ENCODE measurements at regions not wholly inside any gene's neighbourhood (a gene's known extent, or its start where the extent isn't known, plus 50 kb on each side); places are given as distances from the start of the nearest gene placed in this dataset.
"Not testable (repeated sequence)": the region's sequence is repeated elsewhere in the genome, so short reads cannot be mapped to it uniquely, and the experiment has no call there.

DNA sequence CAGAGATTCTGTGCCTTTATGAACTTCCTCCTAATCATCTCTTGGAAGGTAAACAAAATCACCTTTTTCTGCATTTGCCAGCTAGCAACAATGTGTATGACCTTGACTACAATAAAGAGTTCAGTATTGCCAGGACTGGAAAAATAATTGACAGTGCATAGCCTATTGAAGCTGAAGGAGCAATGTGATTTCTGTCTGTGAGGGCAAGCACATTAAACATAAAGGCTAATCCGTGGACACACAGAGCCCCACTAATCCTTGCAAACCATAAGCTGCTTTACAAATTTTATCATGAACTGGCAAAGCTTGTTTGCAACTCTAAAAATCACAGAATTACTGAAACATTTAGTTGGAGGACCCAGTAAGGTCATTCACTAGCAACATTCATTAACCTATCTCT lies 563.8 kb downstream of the PYDC2 start:
- DNase-seq (ENCODE audit: low spot score) = no peak
- FAIRE-seq = no peak

DNA sequence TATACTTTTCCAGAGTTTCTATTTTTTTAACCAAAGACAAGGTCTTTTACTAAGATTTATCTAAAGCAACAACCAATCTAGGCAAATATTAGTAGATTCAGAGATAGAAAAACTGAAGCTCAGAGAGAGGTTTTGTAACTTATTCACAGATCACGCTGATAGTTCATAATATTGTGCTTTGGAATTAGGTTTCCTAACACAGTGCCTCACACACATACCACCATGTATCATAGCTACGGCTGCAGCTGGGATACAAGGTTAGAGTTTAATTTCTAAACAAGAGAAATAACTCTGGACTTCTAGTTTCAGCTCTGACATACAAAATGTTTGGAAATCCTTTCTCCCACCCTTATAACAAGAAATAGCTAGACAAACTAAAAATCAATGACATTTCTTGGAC lies 565.7 kb downstream of the PYDC2 start:
- DNase-seq (ENCODE audit: low spot score) = peak; percentile 22
- FAIRE-seq = no peak

- FAIRE-seq = no peak
These were observed 571.0 kb downstream of the PYDC2 start for GRCh38 chr3:192031941-192032340.

GRCh38 chr3:192033246-192033645 lies 572.3 kb downstream of the PYDC2 start:
- DNase-seq (ENCODE audit: low spot score) = no peak
- FAIRE-seq = no peak

More at GRCh38 chr3:192031941-192032340, 571.0 kb downstream of the PYDC2 start:
- no peak for DNase-seq (ENCODE audit: low spot score)

DNA sequence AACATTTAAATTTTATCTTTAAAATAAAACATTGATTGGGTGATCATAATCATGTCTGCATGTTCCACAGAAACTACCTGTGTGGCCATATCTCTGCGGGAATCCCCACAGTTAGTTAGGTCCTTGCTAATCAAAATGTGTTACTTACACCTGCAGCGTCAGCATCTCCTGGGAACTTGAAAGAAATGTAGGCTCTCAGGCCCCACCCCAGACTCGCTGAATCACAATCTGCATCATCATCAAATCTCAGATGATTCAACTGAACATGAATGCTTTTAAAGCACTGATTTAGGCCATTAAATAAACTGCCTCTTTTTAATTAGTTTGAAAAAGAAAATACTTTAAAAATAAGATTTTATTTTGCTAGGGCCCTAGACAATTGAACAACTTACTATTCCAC lies 577.8 kb downstream of the PYDC2 start:
- peak; percentile 17 for DNase-seq (ENCODE audit: low spot score)

GRCh38 chr3:192039593-192039992 lies 578.6 kb downstream of the PYDC2 start:
- DNase-seq (ENCODE audit: low spot score) = no peak
- FAIRE-seq = no peak

More for the DNA sequence above, 577.8 kb downstream of the PYDC2 start:
- peak; percentile 71 for FAIRE-seq

GRCh38 chr3:192040282-192041043 lies 579.5 kb downstream of the PYDC2 start:
- no peak for FAIRE-seq
- no peak for DNase-seq (ENCODE audit: low spot score)

DNA sequence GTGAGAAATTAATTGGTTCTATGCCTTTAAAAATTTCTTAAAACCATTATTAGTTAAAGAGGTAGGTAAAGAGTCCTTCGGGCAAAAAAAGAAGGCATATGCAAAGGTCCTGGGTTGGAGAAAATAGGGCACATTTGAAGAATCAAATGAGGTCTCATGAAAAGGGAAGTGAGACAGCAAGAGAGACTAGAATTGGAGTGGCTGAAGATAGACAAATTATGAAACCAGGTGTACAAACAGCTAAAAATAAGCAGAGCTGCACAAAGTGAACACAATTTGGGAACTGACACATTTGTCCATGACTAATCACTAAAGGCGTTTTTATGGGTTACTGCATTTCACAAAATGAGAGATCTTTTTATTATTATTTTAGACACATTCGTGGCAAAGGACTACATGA lies 581.2 kb downstream of the PYDC2 start:
- DNase-seq (ENCODE audit: low spot score) (no peak), FAIRE-seq (no peak)

DNA sequence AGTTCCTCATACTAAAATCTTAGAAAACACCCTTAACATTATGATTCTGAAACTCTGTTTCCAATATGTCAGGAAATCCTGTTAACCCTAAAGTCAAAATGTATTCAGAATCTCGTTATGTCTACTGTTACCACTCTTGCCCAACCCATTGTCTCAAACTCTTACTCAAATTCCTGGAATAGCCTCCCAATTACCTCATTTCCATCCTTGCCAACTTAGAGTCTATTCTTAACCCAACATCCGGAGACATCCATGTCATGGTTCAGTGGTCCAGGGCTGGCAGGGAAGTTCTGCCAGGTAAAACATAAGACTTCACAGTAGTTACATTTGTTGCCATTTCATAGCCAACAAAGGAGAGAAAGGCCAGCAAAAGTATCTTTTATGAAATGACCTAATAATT lies 593.9 kb downstream of the PYDC2 start:
- FAIRE-seq (no peak), DNase-seq (ENCODE audit: low spot score) (peak; percentile 23)

DNA sequence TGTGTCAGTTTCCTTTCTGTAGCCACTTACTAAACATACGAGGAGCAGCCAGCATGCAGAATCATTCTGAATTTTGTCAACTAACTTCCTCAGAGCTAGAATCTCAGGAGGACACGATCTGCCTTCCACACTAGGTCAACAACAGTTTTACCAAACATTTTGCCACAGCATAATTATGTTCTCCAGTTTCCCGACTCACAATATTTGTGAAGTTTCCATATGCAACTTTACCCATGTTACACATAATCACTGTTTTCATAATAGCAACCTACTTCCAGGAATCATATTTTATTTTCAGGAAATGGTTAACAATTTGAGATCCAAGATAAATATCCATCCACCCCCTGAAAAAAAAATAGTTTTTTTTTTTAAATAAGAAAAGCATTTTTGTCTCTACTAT lies 595.0 kb downstream of the PYDC2 start:
- DNase-seq (ENCODE audit: low spot score) (no peak), FAIRE-seq (no peak)

GRCh38 chr3:192057261-192057660 lies 596.3 kb downstream of the PYDC2 start:
- DNase-seq (ENCODE audit: low spot score) (no peak), FAIRE-seq (no peak)

- DNase-seq (ENCODE audit: low spot score) (no peak), FAIRE-seq (no peak)
These were observed 599.3 kb downstream of the PYDC2 start for GRCh38 chr3:192060160-192060781.

GRCh38 chr3:192061426-192061825 lies 600.5 kb downstream of the PYDC2 start:
- DNase-seq (ENCODE audit: low spot score) (no peak), FAIRE-seq (no peak)

DNA sequence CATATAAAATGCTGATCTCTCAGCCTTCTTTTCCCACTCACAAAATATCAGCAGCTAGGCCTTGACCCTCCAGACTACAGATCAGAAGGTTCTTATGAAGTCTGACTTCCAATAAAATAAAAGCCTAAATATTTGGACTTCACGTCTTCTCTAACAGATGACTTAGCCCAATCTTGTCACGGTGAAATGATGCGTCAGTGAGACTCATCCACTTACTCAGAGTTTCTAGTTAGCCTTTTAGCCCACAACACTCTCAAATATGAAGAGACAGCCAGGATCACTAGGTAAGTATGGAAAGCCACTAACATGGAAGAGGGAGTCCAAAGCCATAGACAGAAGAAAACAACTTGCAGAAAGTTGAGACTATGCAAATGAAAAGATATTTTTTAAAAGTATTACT lies 601.2 kb downstream of the PYDC2 start:
- DNase-seq (ENCODE audit: low spot score) = no peak
- FAIRE-seq = no peak

DNA sequence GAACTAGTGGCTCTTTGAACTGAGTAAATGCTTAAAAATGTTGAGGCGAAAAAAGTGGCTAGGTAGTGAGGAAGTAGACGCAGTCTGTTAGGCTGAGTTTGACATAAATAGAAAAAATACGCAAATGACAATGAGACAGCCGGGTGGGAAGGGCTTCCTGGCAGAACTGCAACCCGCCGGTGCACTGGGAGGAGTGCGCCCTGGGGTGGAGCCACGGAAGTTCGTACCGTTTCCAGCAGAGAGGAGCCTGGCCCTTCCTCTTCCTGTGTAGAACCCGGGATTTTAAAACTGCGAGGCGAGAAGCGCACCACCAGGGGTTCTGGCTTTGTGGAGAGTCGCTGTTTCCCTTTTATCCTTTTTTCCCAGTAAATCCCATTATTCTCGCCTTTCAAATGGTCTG lies 602.6 kb downstream of the PYDC2 start:
- no peak for FAIRE-seq
- DNase-seq (ENCODE audit: low spot score) = no peak

GRCh38 chr3:192064959-192065358 lies 604.0 kb downstream of the PYDC2 start:
- DNase-seq (ENCODE audit: low spot score) (no peak), FAIRE-seq (no peak)

DNA sequence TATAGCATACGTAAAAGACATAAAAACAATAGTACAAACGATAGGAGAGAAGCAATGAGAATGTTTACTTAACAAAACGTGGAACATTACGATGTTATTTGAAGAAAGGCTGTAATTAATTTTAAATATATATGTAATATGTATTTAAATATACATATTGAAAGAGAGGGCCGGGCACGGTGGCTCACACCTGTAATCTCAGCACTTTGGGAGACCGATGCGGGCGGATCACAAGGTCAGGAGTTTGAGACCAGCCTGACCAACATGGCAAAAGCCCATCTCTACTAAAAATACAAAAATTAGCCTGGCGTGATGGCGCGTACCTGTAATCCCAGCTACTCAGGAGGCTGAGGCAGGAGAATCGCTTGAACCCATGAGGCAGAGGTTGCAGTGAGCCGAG lies 605.3 kb downstream of the PYDC2 start:
- DNase-seq (ENCODE audit: low spot score); FAIRE-seq: not testable (repeated sequence)

GRCh38 chr3:192068464-192069254 lies 607.7 kb downstream of the PYDC2 start:
- DNase-seq (ENCODE audit: low spot score) = no peak
- no peak for FAIRE-seq

DNA sequence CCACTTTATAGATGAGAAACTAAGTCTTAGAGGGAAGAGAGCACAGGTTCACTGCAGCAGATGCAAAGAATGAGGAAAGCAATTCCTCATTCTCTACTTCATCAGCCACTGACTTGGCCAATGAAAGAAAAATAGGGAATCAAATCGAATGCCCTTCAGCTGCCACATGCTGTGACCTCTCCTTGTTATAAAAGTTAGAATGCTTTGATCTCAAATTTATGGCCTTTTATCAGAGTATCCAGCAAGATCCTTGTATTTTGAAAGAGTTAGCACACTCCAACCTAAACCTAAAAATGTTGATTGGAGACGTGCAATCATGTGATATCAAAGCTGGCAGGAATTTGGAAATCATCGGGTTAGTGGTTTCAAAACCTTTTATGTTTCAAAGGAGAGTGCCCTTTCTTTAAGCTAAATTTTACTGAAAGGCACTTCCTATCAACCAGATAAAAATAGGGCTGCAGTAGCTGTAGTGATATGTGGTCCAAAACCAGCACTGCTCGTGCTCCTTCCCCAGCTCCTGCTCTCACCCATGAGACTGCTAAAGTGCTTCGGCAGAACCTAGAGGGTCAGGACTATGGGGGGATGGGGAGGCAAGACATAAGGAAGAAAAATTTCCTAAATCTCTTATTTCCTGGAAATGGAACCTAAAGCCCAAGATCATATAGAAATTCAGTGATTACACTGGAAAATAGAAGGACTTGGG lies 617.0 kb downstream of the PYDC2 start:
- no peak for DNase-seq (ENCODE audit: low spot score)
- FAIRE-seq = no peak

DNA sequence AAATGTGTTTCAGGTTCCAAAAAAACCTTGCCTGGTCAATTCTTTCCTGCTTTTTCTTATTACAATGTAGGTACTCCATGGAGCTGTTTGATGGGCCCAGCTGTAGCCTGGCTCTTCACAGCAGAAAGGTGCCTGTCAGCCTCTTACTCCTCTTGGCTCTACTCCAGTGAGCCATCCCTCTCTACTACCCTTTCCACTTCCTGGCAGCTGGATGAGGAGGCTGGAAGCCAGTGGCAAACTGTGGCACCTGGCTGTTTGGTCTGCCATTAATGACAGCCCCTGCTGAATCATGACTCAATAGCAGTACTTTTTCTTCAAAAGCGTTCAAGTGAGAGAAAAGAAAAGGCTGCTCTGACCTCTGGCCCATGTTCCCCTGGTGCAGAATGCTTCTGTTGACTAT lies 618.1 kb downstream of the PYDC2 start:
- FAIRE-seq = no peak
- no peak for DNase-seq (ENCODE audit: low spot score)

DNA sequence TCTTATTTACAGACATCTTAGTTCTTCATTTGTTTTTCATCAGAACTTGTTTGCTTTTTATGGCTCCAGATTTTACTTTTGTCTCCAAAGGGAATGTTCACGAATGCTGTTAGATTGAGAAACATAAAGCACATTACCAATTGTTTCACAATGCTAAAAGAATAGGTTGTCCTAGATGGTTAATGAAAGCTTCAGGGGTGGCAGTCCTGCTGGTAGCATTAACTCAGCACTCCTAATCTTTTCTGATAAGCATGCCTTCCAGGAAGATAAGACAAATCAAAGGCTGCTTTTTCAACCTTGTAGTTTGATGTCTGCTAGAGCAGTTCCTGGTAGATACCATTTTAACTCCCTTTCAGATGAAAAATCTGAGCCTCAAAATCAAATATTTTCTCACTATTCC lies 619.4 kb downstream of the PYDC2 start:
- FAIRE-seq = no peak
- no peak for DNase-seq (ENCODE audit: low spot score)
